H1 (cell line): ENCODE measurements at regions not wholly inside any gene's neighbourhood (a gene's known extent, or its start where the extent isn't known, plus 50 kb on each side); places are given as distances from the start of the nearest gene placed in this dataset.

Experiments
- CTCF ChIA-PET: fragments of 300-600 bp; sonication (Branson Sonifier 250); formaldehyde crosslinking; loops from one replicate; lab custom pipeline; 2021; ENCODE audit not compliant: partially characterized antibody; lab: Charles Lee
- POLR2A ChIA-PET: fragments of 300-600 bp; sonication (Branson Sonifier 250); formaldehyde crosslinking; loops from one replicate; lab custom pipeline; 2021; ENCODE audit warnings: inconsistent platforms; ENCODE audit not compliant: partially characterized antibody; lab: Charles Lee
- DNase-seq, 2 experiments: peaks; one replicate each; pipeline versions ENCODE4 v3.0.0 to v3.0.0-alpha.2; 2010 to 2022; ENCODE audit warnings: low spot score in 2 of 2, low read depth in 1 of 2, mixed read lengths in 1 of 2
- FAIRE-seq: peaks from 2 replicates; lab custom pipeline; 2011; peaks lifted over from hg19 to GRCh38; lab: Jason Lieb, UNC
- H2AFZ ChIP-seq: 2 replicates; pipeline ENCODE4 v1.8.1; 2012; ENCODE audit warnings: low read length, inconsistent platforms
- H2AK5ac ChIP-seq: 2 replicates; pipeline ENCODE4 v1.6.1; 2013; ENCODE audit warnings: low read depth, low read length
- H2BK120ac ChIP-seq: replicated peaks from 2 replicates; pipeline ENCODE3; 2013; ENCODE audit warnings: low read depth, low read length, inconsistent platforms
- H2BK12ac ChIP-seq: 2 replicates; pipeline ENCODE4 v1.6.1; 2013; ENCODE audit warnings: low read depth, low read length
- H2BK15ac ChIP-seq: 2 replicates; pipeline ENCODE4 v1.6.1; 2013; ENCODE audit warnings: low read length
- H2BK20ac ChIP-seq: 2 replicates; pipeline ENCODE4 v1.6.1; 2013; ENCODE audit warnings: low read length
- H2BK5ac ChIP-seq: 2 replicates; pipeline ENCODE4 v1.6.1; 2013; ENCODE audit warnings: low read depth, low read length
- H3K14ac ChIP-seq: 2 replicates; pipeline ENCODE4 v1.6.1; 2013; ENCODE audit warnings: inconsistent platforms; ENCODE audit not compliant: insufficient read length
- H3K18ac ChIP-seq: 2 replicates; pipeline ENCODE4 v1.6.1; 2013; ENCODE audit warnings: low read length; ENCODE audit errors: extremely low read depth
- H3K23ac ChIP-seq: 2 replicates; pipeline ENCODE4 v1.6.1; 2013; ENCODE audit warnings: inconsistent platforms; ENCODE audit not compliant: insufficient read length
- H3K23me2 ChIP-seq: 2 replicates; pipeline ENCODE4 v1.6.1; 2013; ENCODE audit warnings: low read depth, low read length
- H3K27ac ChIP-seq: 2 replicates; pipeline ENCODE4 v1.6.1; 2011; ENCODE audit warnings: low read depth, low read length, inconsistent platforms
- H3K27me3 ChIP-seq, 4 experiments: replicated peaks in 1 of 4; 1 replicate in 1 of 4; 2 replicates in 3 of 4; pipeline versions ENCODE4 v1.6.1 to v1.8.1; 2011 to 2013; ENCODE audit warnings: low read length in 3 of 4, mild to moderate bottlenecking in 3 of 4, inconsistent platforms in 2 of 4, mixed read lengths in 2 of 4, moderate library complexity in 1 of 4; ENCODE audit not compliant: control insufficient read depth in 3 of 4, insufficient read depth in 3 of 4; ENCODE audit errors: extremely low read depth in 1 of 4
- H3K36me3 ChIP-seq, 4 experiments: 2 replicates each; pipeline versions ENCODE4 v1.6.1 to v1.8.1; 2011 to 2013; ENCODE audit warnings: mild to moderate bottlenecking in 4 of 4, low read length in 3 of 4, moderate library complexity in 2 of 4, control low read depth in 1 of 4, inconsistent platforms in 1 of 4; ENCODE audit not compliant: insufficient read depth in 4 of 4, control insufficient read depth in 2 of 4
- H3K4ac ChIP-seq: replicated peaks from 2 replicates; pipeline ENCODE3; 2013; ENCODE audit warnings: low read length, low read depth, mixed read lengths, inconsistent platforms; ENCODE audit not compliant: insufficient read length
- H3K4me1 ChIP-seq, 4 experiments: replicated peaks in 1 of 4; 1 replicate in 1 of 4; 2 replicates in 3 of 4; pipeline versions ENCODE4 v1.6.1 to v1.8.1; 2011 to 2013; ENCODE audit warnings: low read length in 3 of 4, inconsistent platforms in 2 of 4, mixed read lengths in 1 of 4; ENCODE audit not compliant: insufficient read depth in 4 of 4, control insufficient read depth in 3 of 4
- H3K4me2 ChIP-seq, 2 experiments: 2 replicates each; pipeline versions ENCODE4 v1.6.1 to v1.8.1; 2011 to 2013; ENCODE audit warnings: low read depth in 2 of 2, low read length in 2 of 2, control low read depth in 1 of 2, inconsistent platforms in 1 of 2, mild to moderate bottlenecking in 1 of 2; ENCODE audit not compliant: insufficient read depth in 1 of 2
- H3K4me3 ChIP-seq, 4 experiments: fragments of 200-600, 300-600 bp in 1 of 4; sonication (generic), shearing (Covaris generic), sonication (Bioruptor Twin) in 1 of 4; 2 replicates each; pipeline versions ENCODE4 v1.5.1 to v1.8.1; 2011 to 2016; ENCODE audit warnings: low read length in 4 of 4, low read depth in 3 of 4, control low read depth in 2 of 4, inconsistent platforms in 2 of 4, mild to moderate bottlenecking in 2 of 4, mixed read lengths in 1 of 4, moderate library complexity in 1 of 4; ENCODE audit not compliant: insufficient read depth in 2 of 4; ENCODE audit errors: extremely low read depth in 1 of 4
- H3K56ac ChIP-seq: replicated peaks from 2 replicates; pipeline ENCODE3; 2013; ENCODE audit warnings: low read depth, mild to moderate bottlenecking, mixed read lengths, low read length, inconsistent platforms; ENCODE audit not compliant: insufficient read length
- H3K79me1 ChIP-seq: 2 replicates; pipeline ENCODE4 v1.6.1; 2013; ENCODE audit warnings: low read depth, low read length, control low read depth
- H3K79me2 ChIP-seq, 2 experiments: 2 replicates each; pipeline versions ENCODE4 v1.6.1 to v1.8.1; 2012 to 2013; ENCODE audit warnings: low read length in 2 of 2, mild to moderate bottlenecking in 2 of 2, inconsistent platforms in 1 of 2; ENCODE audit not compliant: insufficient read depth in 2 of 2, control insufficient read depth in 1 of 2
- H3K9ac ChIP-seq, 4 experiments: replicated peaks in 1 of 4; 1 replicate in 1 of 4; 2 replicates in 3 of 4; pipeline versions ENCODE4 v1.6.1 to v1.8.1; 2011 to 2013; ENCODE audit warnings: low read depth in 3 of 4, low read length in 3 of 4, control low read depth in 2 of 4, mild to moderate bottlenecking in 2 of 4, moderate library complexity in 2 of 4, inconsistent platforms in 1 of 4; ENCODE audit errors: extremely low read depth in 1 of 4
- H3K9me3 ChIP-seq, 2 experiments: 2 replicates each; pipeline versions ENCODE4 v1.6.1 to v1.8.1; 2012 to 2013; ENCODE audit warnings: mild to moderate bottlenecking in 2 of 2, moderate library complexity in 2 of 2, control low read depth in 1 of 2, inconsistent platforms in 1 of 2, low read depth in 1 of 2, low read length in 1 of 2, mixed read lengths in 1 of 2; ENCODE audit not compliant: insufficient read depth in 2 of 2
- H4K20me1 ChIP-seq, 2 experiments: replicated peaks in 1 of 2; 2 replicates each; pipeline versions ENCODE3 to v1.8.1; 2011 to 2013; ENCODE audit warnings: inconsistent platforms in 2 of 2, low read length in 2 of 2, mild to moderate bottlenecking in 1 of 2; ENCODE audit not compliant: insufficient read depth in 2 of 2, control insufficient read depth in 1 of 2
- H4K5ac ChIP-seq: 2 replicates; pipeline ENCODE4 v1.6.1; 2013; ENCODE audit warnings: low read length, low read depth, mixed read lengths, inconsistent platforms; ENCODE audit not compliant: insufficient read length
- H4K8ac ChIP-seq: 2 replicates; pipeline ENCODE4 v1.8.0; 2013; ENCODE audit warnings: mild to moderate bottlenecking, moderate library complexity, low read length, inconsistent platforms; ENCODE audit not compliant: insufficient read depth; ENCODE audit errors: extremely low read depth
- H4K91ac ChIP-seq: replicated peaks from 2 replicates; pipeline ENCODE3; 2013; ENCODE audit warnings: low read length, mixed read lengths, inconsistent platforms; ENCODE audit not compliant: insufficient read length
- KDM5A ChIP-seq: fragments of 200-600 bp; IDR thresholded peaks from 2 replicates; pipeline ENCODE4 v1.7.1; 2012; ENCODE audit warnings: mild to moderate bottlenecking, low read length, inconsistent platforms, mixed read lengths
- WGBS, 2 experiments: shearing (Covaris generic) in 1 of 2; methylation state at CpG; one replicate each; pipeline versions ENCODE4 v1.1.6 to v1.1.7; 2013 to 2015; ENCODE audit warnings: low lambda C conversion rate in 2 of 2, mixed read lengths in 2 of 2, inconsistent platforms in 1 of 2, low coverage in 1 of 2, missing lambda C conversion rate in 1 of 2; ENCODE audit not compliant: insufficient replicate concordance in 2 of 2, insufficient coverage in 1 of 2, insufficient read length in 1 of 2; ENCODE audit errors: extremely low coverage in 1 of 2, missing lambda C conversion rate in 1 of 2; 5-methylcytosine and 5-hydroxymethylcytosine counted together

DNA sequence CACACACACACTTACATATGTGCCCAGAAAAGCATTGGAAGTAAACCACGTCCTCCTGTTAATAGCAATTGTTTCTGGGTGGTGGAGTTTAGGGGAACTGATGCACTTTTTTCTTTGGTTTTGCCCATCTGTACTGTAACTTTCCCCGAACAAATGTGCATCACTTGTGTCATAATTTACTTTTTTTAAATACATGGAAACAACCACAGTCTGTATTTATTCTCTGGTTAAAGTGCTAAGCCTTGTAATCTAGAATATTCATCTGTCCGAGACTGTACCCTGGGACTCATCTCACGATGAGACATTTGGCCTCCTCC lies 61.5 kb upstream of the CD93 start:
- Histone ChIP-seq H3K18ac (no peak overlapping the region), H4K5ac (no peak overlapping the region), H3K14ac (no peak overlapping the region), H4K20me1 (no peaks in the 10 kb centered on the region), H2BK120ac (no peak overlapping the region), H3K23ac (no peak overlapping the region), H3K4me1 (peaks cover 0 to 3% (median 0%) of the 10 kb centered on the region in 4 experiments; a peak in 2 of 7 replicates), H3K4me3 (no peak overlapping the region), H3K4ac (no peak overlapping the region), H3K23me2 (peaks cover 2% of the 10 kb centered on the region; the same call in 1 of the 2 replicates), H2AK5ac (no peak overlapping the region), H3K4me2 (no peak overlapping the region), H2BK12ac (no peak overlapping the region), H3K36me3 (no peaks in the 10 kb centered on the region), H3K9me3 (no peaks in the 10 kb centered on the region), H3K56ac (no peak overlapping the region), H3K27me3 (no peaks in the 10 kb centered on the region), H3K27ac (no peak overlapping the region), H2AFZ (no peak overlapping the region), H2BK5ac (no peak overlapping the region), H3K9ac (no peak overlapping the region), H2BK20ac (no peak overlapping the region), H4K91ac (no peak overlapping the region), H3K79me2 (no peaks in the 10 kb centered on the region), H3K79me1 (no peaks in the 10 kb centered on the region), H4K8ac (no peak overlapping the region), H2BK15ac (no peak overlapping the region)
- no peak for TF ChIP-seq KDM5A
- CTCF ChIA-PET = interaction anchor here (0.7 kb wide), 1 partner anchor 23 kb away, joined by 3 read pairs; no protein-coding TSS in a partner anchor
- FAIRE-seq = no peak
- no peak for DNase-seq
- WGBS, 2 experiments = 71% methylated on average over 4 of the region's 4 CpGs; no CpG with 5 or more reads in 1 of the 2 experiments
- POLR2A ChIA-PET = no interaction called here
